K562 (cell line): ENCODE measurements at regions not wholly inside any gene's neighbourhood (a gene's known extent, or its start where the extent isn't known, plus 50 kb on each side); places are given as distances from the start of the nearest gene placed in this dataset.

Experiments
- ATAC-seq: fragments of 200-7000 bp; cut with Tn5 transposase; 3 replicates; pipeline ENCODE4 v1.9.1; 2020; ENCODE audit warnings: moderate library complexity
- BruUV-seq: library from RNA; stranded (reverse); fragments of 400-500 nt; replicated peaks from 2 replicates; lab custom pipeline; 2021; lab: Mats Ljungman, UMichigan
- CTCF ChIA-PET: fragments of 300-600 bp; formaldehyde crosslinking; extraction: SDS; loops from one replicate; lab custom pipeline; 2021; ENCODE audit warnings: low intra/inter-chr PET ratio; lab: Yijun Ruan, JAX
- POLR2A ChIA-PET: fragments of 300-600, 350-650 bp; sonication (Branson Sonifier 250); formaldehyde crosslinking; extraction: SDS; loops from one replicate; lab custom pipeline; 2021; ENCODE audit warnings: antibody characterized with exemption, inconsistent platforms; lab: Yijun Ruan, JAX
- DNase-seq, 4 experiments: peaks; one replicate each; pipeline versions ENCODE4 v3.0.0 to v3.0.0-alpha.2; 2011 to 2018; ENCODE audit warnings: low spot score in 3 of 4, mixed read lengths in 3 of 4; ENCODE audit errors: extremely low read depth in 1 of 4
- FAIRE-seq: peaks from 2 replicates; lab custom pipeline; 2011; peaks lifted over from hg19 to GRCh38; lab: Jason Lieb, UNC
- H2AFZ ChIP-seq: 2 replicates; pipeline ENCODE4 v1.6.0; 2011; ENCODE audit warnings: low read depth, low read length, control low read depth, inconsistent platforms
- H3K27ac ChIP-seq: fragments of 200-600 bp; 3 replicates; pipeline ENCODE4 v1.8.0; 2011; ENCODE audit warnings: low read depth, mild to moderate bottlenecking, control low read depth, inconsistent platforms, low read length, moderate library complexity, mixed read lengths; ENCODE audit errors: extremely low read depth
- H3K27me3 ChIP-seq, 2 experiments: fragments of 300-600 bp in 1 of 2; 2 replicates in 1 of 2; 3 replicates in 1 of 2; pipeline versions ENCODE4 v1.6.0 to v1.8.0; 2011; ENCODE audit warnings: inconsistent platforms in 2 of 2, low read length in 2 of 2, mild to moderate bottlenecking in 1 of 2, mixed read lengths in 1 of 2, moderate library complexity in 1 of 2; ENCODE audit not compliant: control insufficient read depth in 2 of 2, insufficient read depth in 2 of 2
- H3K36me3 ChIP-seq: fragments of 300-600 bp; 3 replicates; pipeline ENCODE4 v1.8.0; 2011; ENCODE audit warnings: mild to moderate bottlenecking, low read length, inconsistent platforms; ENCODE audit not compliant: control insufficient read depth, insufficient read depth
- H3K4me1 ChIP-seq, 2 experiments: fragments of 200-600 bp in 1 of 2; replicated peaks in 1 of 2; 2 replicates in 1 of 2; 3 replicates in 1 of 2; pipeline versions ENCODE4 v1.5.1 to v1.8.0; 2011; ENCODE audit warnings: inconsistent platforms in 2 of 2, low read length in 2 of 2, mild to moderate bottlenecking in 1 of 2, mixed read lengths in 1 of 2, moderate library complexity in 1 of 2; ENCODE audit not compliant: control insufficient read depth in 2 of 2, insufficient read depth in 2 of 2
- H3K4me2 ChIP-seq: 2 replicates; pipeline ENCODE4 v1.6.1; 2011; ENCODE audit warnings: low read length, control low read depth, inconsistent platforms, mixed read lengths; ENCODE audit not compliant: insufficient read depth
- H3K4me3 ChIP-seq: fragments of 200-600 bp; sonication (generic), shearing (Covaris generic); 2 replicates; pipeline ENCODE4 v1.5.1; 2016; ENCODE audit warnings: control low read depth, inconsistent platforms
- H3K79me2 ChIP-seq: fragments of 200-600 bp; 3 replicates; pipeline ENCODE4 v1.8.0; 2011; ENCODE audit warnings: low read length, inconsistent platforms; ENCODE audit not compliant: control insufficient read depth, insufficient read depth
- H3K9ac ChIP-seq, 2 experiments: 2 replicates each; pipeline versions ENCODE4 v1.6.0 to v1.6.1; 2011; ENCODE audit warnings: low read depth in 2 of 2, low read length in 2 of 2, control low read depth in 1 of 2, inconsistent platforms in 1 of 2, mild to moderate bottlenecking in 1 of 2, mixed read lengths in 1 of 2; ENCODE audit not compliant: insufficient read depth in 1 of 2
- H3K9me1 ChIP-seq: one replicate; pipeline ENCODE4 v1.6.0; 2011; ENCODE audit warnings: inconsistent platforms, mild to moderate bottlenecking, low read length, moderate library complexity; ENCODE audit not compliant: control insufficient read depth, insufficient read depth
- H3K9me3 ChIP-seq: replicated peaks from 2 replicates; pipeline ENCODE4 v1.5.1; 2011; ENCODE audit warnings: low read depth, low read length, inconsistent platforms; ENCODE audit not compliant: control insufficient read depth, insufficient read depth
- H4K20me1 ChIP-seq: replicated peaks from 2 replicates; pipeline ENCODE4 v1.6.1; 2011; ENCODE audit warnings: low read length, inconsistent platforms, mixed read lengths; ENCODE audit not compliant: control insufficient read depth, insufficient read depth
- ARID1B ChIP-seq: fragments of 450-650 bp; IDR thresholded peaks from 2 replicates; pipeline ENCODE4 v1.6.1; 2016; ENCODE audit warnings: antibody characterized with exemption, mild to moderate bottlenecking, inconsistent platforms
- BHLHE40 ChIP-seq: IDR thresholded peaks from 2 replicates; pipeline ENCODE4 v1.6.1; 2011; ENCODE audit warnings: low read length, improper control_type of control experiment
- CCAR2 ChIP-seq: fragments of 200-400 bp; formaldehyde crosslinking; IDR thresholded peaks from 2 replicates; pipeline ENCODE4 v1.6.1; 2017; ENCODE audit warnings: mild to moderate bottlenecking, low read depth, low read length
- L3MBTL2 ChIP-seq: fragments of 450-650 bp; IDR thresholded peaks from 2 replicates; pipeline ENCODE4 v1.6.1; 2016; ENCODE audit warnings: mild to moderate bottlenecking, moderate library complexity
- LCOR ChIP-seq: sonication (generic); formaldehyde crosslinking; IDR thresholded peaks from 2 replicates; pipeline ENCODE4 v1.8.0; 2022; ENCODE audit warnings: mild to moderate bottlenecking, missing genetic modification reagents
- WGBS: fragments of 100-300 bp; shearing (Covaris generic); methylation state at CpG from one replicate; pipeline ENCODE4 v1.1.6; 2016; ENCODE audit warnings: low coverage, mixed read lengths; ENCODE audit not compliant: insufficient coverage; ENCODE audit errors: missing lambda C conversion rate; 5-methylcytosine and 5-hydroxymethylcytosine counted together
- in situ Hi-C: fragments of 300-500 bp; cut with MboI; formaldehyde crosslinking; loops from 4 replicates; pipeline ENCODE4 v1.15.0; 2018; ENCODE audit warnings: inconsistent platforms, mixed read lengths
- intact Hi-C: fragments of 100-400 bp; cut with micrococcal nuclease; formaldehyde crosslinking; loops from 2 replicates; pipeline ENCODE4 v1.14.2; 2022
- TF ChIP-seq, protein P1 (sequence below): fragments of 450-650 bp; IDR thresholded peaks from 2 replicates; pipeline ENCODE4 v1.6.1; 2016; ENCODE audit warnings: mild to moderate bottlenecking, moderate library complexity
- TF ChIP-seq, protein P2 (sequence below): sonication (generic); formaldehyde crosslinking; IDR thresholded peaks from 2 replicates; pipeline ENCODE4 v1.9.0; 2022; ENCODE audit warnings: mild to moderate bottlenecking, missing genetic modification reagents

DNA sequence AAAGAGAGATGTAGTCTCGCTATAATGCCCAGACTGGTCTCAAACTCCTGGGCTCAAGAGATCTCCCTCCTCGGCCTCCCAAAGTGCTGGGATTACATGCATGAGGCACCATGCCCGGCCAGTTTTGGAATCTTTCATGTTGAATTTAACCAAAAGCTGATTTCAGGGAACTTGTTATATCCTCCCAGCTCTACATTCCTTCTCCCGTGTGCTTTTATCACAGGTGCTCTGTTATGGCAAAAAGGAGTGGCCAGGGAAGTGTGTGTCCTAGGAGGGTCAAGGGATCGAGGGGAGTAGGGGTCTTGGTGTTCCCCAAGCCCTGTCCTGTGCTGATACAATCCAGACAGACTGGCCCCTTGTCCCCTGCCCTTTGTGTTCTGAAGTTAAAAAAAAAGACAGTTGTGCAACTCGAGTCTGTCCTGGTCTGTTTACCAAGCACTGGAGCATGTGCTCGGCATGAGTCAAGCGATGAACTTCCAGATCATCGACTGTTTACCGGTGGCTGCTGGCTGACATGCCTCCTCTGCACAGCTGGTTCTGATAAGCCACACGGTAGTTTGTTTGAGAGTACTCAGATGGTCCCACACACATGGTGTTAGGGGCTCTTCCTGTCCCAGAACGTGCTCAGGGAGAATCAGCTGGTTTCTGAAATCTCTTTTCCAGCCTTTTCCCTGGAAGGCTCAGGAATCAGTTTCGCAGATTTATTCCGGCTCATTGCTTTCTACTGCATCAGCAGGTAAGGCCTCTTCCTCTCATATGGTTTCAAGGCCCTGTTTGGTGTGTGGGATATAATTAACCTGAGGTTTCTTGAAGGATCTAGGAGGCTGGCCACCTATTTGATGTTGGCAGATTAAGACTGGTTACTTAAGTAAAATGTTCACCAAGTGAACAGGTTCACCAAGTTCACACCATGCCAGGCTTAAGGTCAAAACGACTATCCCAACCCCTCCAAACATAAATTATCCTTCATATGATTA, 52.6 kb upstream of the NAA20 start:
- Histone ChIP-seq H3K9me3 (no peaks in the 10 kb centered on the region), H2AFZ (no peak overlapping the region), H3K4me2 (no peak overlapping the region), H3K9me1 (no peaks in the 10 kb centered on the region), H3K9ac (no peak overlapping the region), H4K20me1 (no peaks in the 10 kb centered on the region), H3K79me2 (no peaks in the 10 kb centered on the region), H3K27me3 (peaks cover 0 to 6% of the 10 kb centered on the region in 2 experiments; a peak in 1 of 5 replicates), H3K36me3 (no peaks in the 10 kb centered on the region), H3K4me1 (no peaks in the 10 kb centered on the region), H3K4me3 (no peak overlapping the region), H3K27ac (no peak overlapping the region)
- peak in 2 of 4 experiments; percentile 7 to 9 for DNase-seq
- FAIRE-seq: peak; percentile 29
- in situ Hi-C loops: no loop called here
- POLR2A ChIA-PET: interaction anchor here (1.1 kb wide), 1 partner anchor 12 kb away, joined by 3 read pairs; no protein-coding TSS in a partner anchor
- no TSS peak for BruUV-seq
- peak; percentile 29; the same call in 1 of the 3 replicates for ATAC-seq
- intact Hi-C loops: no loop called here
- 3% methylated on average over 12 of the region's 15 CpGs for WGBS
- CTCF ChIA-PET: no interaction called here
- TF ChIP-seq, protein P1, sequence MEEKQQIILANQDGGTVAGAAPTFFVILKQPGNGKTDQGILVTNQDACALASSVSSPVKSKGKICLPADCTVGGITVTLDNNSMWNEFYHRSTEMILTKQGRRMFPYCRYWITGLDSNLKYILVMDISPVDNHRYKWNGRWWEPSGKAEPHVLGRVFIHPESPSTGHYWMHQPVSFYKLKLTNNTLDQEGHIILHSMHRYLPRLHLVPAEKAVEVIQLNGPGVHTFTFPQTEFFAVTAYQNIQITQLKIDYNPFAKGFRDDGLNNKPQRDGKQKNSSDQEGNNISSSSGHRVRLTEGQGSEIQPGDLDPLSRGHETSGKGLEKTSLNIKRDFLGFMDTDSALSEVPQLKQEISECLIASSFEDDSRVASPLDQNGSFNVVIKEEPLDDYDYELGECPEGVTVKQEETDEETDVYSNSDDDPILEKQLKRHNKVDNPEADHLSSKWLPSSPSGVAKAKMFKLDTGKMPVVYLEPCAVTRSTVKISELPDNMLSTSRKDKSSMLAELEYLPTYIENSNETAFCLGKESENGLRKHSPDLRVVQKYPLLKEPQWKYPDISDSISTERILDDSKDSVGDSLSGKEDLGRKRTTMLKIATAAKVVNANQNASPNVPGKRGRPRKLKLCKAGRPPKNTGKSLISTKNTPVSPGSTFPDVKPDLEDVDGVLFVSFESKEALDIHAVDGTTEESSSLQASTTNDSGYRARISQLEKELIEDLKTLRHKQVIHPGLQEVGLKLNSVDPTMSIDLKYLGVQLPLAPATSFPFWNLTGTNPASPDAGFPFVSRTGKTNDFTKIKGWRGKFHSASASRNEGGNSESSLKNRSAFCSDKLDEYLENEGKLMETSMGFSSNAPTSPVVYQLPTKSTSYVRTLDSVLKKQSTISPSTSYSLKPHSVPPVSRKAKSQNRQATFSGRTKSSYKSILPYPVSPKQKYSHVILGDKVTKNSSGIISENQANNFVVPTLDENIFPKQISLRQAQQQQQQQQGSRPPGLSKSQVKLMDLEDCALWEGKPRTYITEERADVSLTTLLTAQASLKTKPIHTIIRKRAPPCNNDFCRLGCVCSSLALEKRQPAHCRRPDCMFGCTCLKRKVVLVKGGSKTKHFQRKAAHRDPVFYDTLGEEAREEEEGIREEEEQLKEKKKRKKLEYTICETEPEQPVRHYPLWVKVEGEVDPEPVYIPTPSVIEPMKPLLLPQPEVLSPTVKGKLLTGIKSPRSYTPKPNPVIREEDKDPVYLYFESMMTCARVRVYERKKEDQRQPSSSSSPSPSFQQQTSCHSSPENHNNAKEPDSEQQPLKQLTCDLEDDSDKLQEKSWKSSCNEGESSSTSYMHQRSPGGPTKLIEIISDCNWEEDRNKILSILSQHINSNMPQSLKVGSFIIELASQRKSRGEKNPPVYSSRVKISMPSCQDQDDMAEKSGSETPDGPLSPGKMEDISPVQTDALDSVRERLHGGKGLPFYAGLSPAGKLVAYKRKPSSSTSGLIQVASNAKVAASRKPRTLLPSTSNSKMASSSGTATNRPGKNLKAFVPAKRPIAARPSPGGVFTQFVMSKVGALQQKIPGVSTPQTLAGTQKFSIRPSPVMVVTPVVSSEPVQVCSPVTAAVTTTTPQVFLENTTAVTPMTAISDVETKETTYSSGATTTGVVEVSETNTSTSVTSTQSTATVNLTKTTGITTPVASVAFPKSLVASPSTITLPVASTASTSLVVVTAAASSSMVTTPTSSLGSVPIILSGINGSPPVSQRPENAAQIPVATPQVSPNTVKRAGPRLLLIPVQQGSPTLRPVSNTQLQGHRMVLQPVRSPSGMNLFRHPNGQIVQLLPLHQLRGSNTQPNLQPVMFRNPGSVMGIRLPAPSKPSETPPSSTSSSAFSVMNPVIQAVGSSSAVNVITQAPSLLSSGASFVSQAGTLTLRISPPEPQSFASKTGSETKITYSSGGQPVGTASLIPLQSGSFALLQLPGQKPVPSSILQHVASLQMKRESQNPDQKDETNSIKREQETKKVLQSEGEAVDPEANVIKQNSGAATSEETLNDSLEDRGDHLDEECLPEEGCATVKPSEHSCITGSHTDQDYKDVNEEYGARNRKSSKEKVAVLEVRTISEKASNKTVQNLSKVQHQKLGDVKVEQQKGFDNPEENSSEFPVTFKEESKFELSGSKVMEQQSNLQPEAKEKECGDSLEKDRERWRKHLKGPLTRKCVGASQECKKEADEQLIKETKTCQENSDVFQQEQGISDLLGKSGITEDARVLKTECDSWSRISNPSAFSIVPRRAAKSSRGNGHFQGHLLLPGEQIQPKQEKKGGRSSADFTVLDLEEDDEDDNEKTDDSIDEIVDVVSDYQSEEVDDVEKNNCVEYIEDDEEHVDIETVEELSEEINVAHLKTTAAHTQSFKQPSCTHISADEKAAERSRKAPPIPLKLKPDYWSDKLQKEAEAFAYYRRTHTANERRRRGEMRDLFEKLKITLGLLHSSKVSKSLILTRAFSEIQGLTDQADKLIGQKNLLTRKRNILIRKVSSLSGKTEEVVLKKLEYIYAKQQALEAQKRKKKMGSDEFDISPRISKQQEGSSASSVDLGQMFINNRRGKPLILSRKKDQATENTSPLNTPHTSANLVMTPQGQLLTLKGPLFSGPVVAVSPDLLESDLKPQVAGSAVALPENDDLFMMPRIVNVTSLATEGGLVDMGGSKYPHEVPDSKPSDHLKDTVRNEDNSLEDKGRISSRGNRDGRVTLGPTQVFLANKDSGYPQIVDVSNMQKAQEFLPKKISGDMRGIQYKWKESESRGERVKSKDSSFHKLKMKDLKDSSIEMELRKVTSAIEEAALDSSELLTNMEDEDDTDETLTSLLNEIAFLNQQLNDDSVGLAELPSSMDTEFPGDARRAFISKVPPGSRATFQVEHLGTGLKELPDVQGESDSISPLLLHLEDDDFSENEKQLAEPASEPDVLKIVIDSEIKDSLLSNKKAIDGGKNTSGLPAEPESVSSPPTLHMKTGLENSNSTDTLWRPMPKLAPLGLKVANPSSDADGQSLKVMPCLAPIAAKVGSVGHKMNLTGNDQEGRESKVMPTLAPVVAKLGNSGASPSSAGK: peak; percentile 47; the same call in 1 of the 2 replicates
- TF ChIP-seq, protein P2, sequence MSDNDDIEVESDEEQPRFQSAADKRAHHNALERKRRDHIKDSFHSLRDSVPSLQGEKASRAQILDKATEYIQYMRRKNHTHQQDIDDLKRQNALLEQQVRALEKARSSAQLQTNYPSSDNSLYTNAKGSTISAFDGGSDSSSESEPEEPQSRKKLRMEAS (CRISPR knock-in tag): peak; percentile 37; the same call in 1 of the 2 replicates
- TF ChIP-seq BHLHE40 (peak; percentile 20; the same call in 1 of the 2 replicates), L3MBTL2 (peak; percentile 59; the same call in 1 of the 2 replicates), CCAR2 (no peak), LCOR (no peak), ARID1B (0 out of 2 replicates have a peak, but pooled peaks have one; percentile 19)
